ENCODE measurements at regions not wholly inside any gene's neighbourhood (a gene's known extent, or its start where the extent isn't known, plus 50 kb on each side); places are given as distances from the start of the nearest gene placed in this dataset.

- no peak for TF ChIP-seq POLR2A (IDR thresholded peaks at IDR 0.05)
- TF ChIP-seq, protein P1, sequence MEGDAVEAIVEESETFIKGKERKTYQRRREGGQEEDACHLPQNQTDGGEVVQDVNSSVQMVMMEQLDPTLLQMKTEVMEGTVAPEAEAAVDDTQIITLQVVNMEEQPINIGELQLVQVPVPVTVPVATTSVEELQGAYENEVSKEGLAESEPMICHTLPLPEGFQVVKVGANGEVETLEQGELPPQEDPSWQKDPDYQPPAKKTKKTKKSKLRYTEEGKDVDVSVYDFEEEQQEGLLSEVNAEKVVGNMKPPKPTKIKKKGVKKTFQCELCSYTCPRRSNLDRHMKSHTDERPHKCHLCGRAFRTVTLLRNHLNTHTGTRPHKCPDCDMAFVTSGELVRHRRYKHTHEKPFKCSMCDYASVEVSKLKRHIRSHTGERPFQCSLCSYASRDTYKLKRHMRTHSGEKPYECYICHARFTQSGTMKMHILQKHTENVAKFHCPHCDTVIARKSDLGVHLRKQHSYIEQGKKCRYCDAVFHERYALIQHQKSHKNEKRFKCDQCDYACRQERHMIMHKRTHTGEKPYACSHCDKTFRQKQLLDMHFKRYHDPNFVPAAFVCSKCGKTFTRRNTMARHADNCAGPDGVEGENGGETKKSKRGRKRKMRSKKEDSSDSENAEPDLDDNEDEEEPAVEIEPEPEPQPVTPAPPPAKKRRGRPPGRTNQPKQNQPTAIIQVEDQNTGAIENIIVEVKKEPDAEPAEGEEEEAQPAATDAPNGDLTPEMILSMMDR (IDR thresholded peaks at IDR 0.05) = no peak
- TF ChIP-seq POLR2AphosphoS5 (IDR thresholded peaks at IDR 0.05) = no peak
Observed at GRCh38 chr21:41562101-41563000, 54.4 kb upstream of the TMPRSS2 start.

Measured in suprapubic skin (tissue), 4 donors.